D721Med (cell line): ENCODE measurements at regions not wholly inside any gene's neighbourhood (a gene's known extent, or its start where the extent isn't known, plus 50 kb on each side); places are given as distances from the start of the nearest gene placed in this dataset.

Experiments
- DNase-seq: peaks from one replicate; pipeline ENCODE4 v3.0.0; 2011; ENCODE audit warnings: low spot score; ENCODE audit not compliant: insufficient read length
- FAIRE-seq: peaks from 2 replicates; lab custom pipeline; 2011; peaks lifted over from hg19 to GRCh38; lab: Jason Lieb, UNC
- CTCF ChIP-seq: IDR thresholded peaks from 2 replicates; pipeline ENCODE4 v1.5.1; 2012; ENCODE audit warnings: mild to moderate bottlenecking, control low read depth; ENCODE audit not compliant: insufficient read depth; ENCODE audit errors: missing control alignments

- FAIRE-seq (no peak), DNase-seq (no peak)
- no peak for TF ChIP-seq CTCF
Observed at GRCh38 chr16:85309656-85310587, 197.7 kb upstream of the CIBAR2 start.

- no peak for TF ChIP-seq CTCF
- no peak for DNase-seq
- FAIRE-seq = no peak
Observed at GRCh38 chr16:85310868-85311585, 198.8 kb upstream of the CIBAR2 start.

- TF ChIP-seq CTCF = no peak
- FAIRE-seq = no peak
- no peak for DNase-seq
Observed at GRCh38 chr16:85311741-85312140, 199.5 kb upstream of the CIBAR2 start.

GRCh38 chr16:85312174-85312573 is 199.9 kb upstream of the CIBAR2 start:
- no peak for FAIRE-seq

GRCh38 chr16:85312642-85313525 is 200.6 kb upstream of the CIBAR2 start:
- no peak for TF ChIP-seq CTCF
- no peak for DNase-seq

More at GRCh38 chr16:85312174-85312573, 199.9 kb upstream of the CIBAR2 start:
- no peak for TF ChIP-seq CTCF
- DNase-seq = no peak

GRCh38 chr16:85313526-85314301 is 201.4 kb upstream of the CIBAR2 start:
- no peak for TF ChIP-seq CTCF
- DNase-seq = no peak
- no peak for FAIRE-seq

More at GRCh38 chr16:85312642-85313525, 200.6 kb upstream of the CIBAR2 start:
- no peak for FAIRE-seq
